ENCODE measurements at regions not wholly inside any gene's neighbourhood (a gene's known extent, or its start where the extent isn't known, plus 50 kb on each side); places are given as distances from the start of the nearest gene placed in this dataset.

- DNase-seq (ENCODE audit: insufficient read length, low spot score) (no peak), FAIRE-seq (no peak)
- TF ChIP-seq CTCF (IDR thresholded peaks at IDR 0.05; ENCODE audit: insufficient read depth, missing control alignments): no peak
These were observed 174.0 kb upstream of the FMR1 start for GRCh38 chrX:147737690-147738089.

- no peak for DNase-seq (ENCODE audit: insufficient read length, low spot score)
- no peak for TF ChIP-seq CTCF (IDR thresholded peaks at IDR 0.05; ENCODE audit: insufficient read depth, missing control alignments)
- FAIRE-seq: no peak
These were observed 173.5 kb upstream of the FMR1 start for GRCh38 chrX:147738265-147738664.

- no peak for TF ChIP-seq CTCF (IDR thresholded peaks at IDR 0.05; ENCODE audit: insufficient read depth, missing control alignments)
- DNase-seq (ENCODE audit: insufficient read length, low spot score) (no peak), FAIRE-seq (no peak)
These were observed 172.5 kb upstream of the FMR1 start for GRCh38 chrX:147739196-147739595.

- FAIRE-seq (no peak), DNase-seq (ENCODE audit: insufficient read length, low spot score) (no peak)
- TF ChIP-seq CTCF (IDR thresholded peaks at IDR 0.05; ENCODE audit: insufficient read depth, missing control alignments): no peak
These were observed 169.9 kb upstream of the FMR1 start for GRCh38 chrX:147741776-147742175.

- no peak for FAIRE-seq
- no peak for TF ChIP-seq CTCF (IDR thresholded peaks at IDR 0.05; ENCODE audit: insufficient read depth, missing control alignments)
- no peak for DNase-seq (ENCODE audit: insufficient read length, low spot score)
These were observed 162.4 kb upstream of the FMR1 start for GRCh38 chrX:147749308-147749707.

- no peak for TF ChIP-seq CTCF (IDR thresholded peaks at IDR 0.05; ENCODE audit: insufficient read depth, missing control alignments)
- FAIRE-seq (no peak), DNase-seq (ENCODE audit: insufficient read length, low spot score) (no peak)
These were observed 154.0 kb upstream of the FMR1 start for GRCh38 chrX:147757750-147758149.

GRCh38 chrX:147763131-147763530 lies 148.6 kb upstream of the FMR1 start:
- DNase-seq (ENCODE audit: insufficient read length, low spot score): no peak
- no peak for FAIRE-seq
- TF ChIP-seq CTCF (IDR thresholded peaks at IDR 0.05; ENCODE audit: insufficient read depth, missing control alignments): no peak

All from D721Med (cell line).